HFFc6 (cell line): ENCODE measurements at regions not wholly inside any gene's neighbourhood (a gene's known extent, or its start where the extent isn't known, plus 50 kb on each side); places are given as distances from the start of the nearest gene placed in this dataset.

Experiments
- DNase-seq: peaks from one replicate; pipeline ENCODE4 v3.0.0-alpha.2; 2018
- H3K27ac Mint-ChIP-seq: 2 replicates; pipeline ENCODE4 v1.8.0; 2020; ENCODE audit warnings: mild to moderate bottlenecking, mixed read lengths
- H3K27me3 Mint-ChIP-seq: 2 replicates; pipeline ENCODE4 v1.8.0; 2021; ENCODE audit warnings: mild to moderate bottlenecking, moderate library complexity, mixed read lengths; ENCODE audit not compliant: insufficient read depth
- H3K36me3 Mint-ChIP-seq: 2 replicates; pipeline ENCODE4 v1.8.0; 2021; ENCODE audit warnings: low read depth, mixed read lengths
- H3K4me1 Mint-ChIP-seq: 2 replicates; pipeline ENCODE4 v1.8.0; 2020; ENCODE audit warnings: low read depth, mixed read lengths
- H3K4me3 Mint-ChIP-seq: 2 replicates; pipeline ENCODE4 v1.8.0; 2020; ENCODE audit warnings: mild to moderate bottlenecking, moderate library complexity, mixed read lengths
- H3K9me3 Mint-ChIP-seq: 2 replicates; pipeline ENCODE4 v1.8.0; 2020; ENCODE audit warnings: mild to moderate bottlenecking, mixed read lengths
- CTCF ChIP-seq: fragments of 200-600 bp; sonication (generic); IDR thresholded peaks from 2 replicates; pipeline ENCODE4 v1.5.0; 2021; ENCODE audit warnings: antibody characterized with exemption, mild to moderate bottlenecking

DNA sequence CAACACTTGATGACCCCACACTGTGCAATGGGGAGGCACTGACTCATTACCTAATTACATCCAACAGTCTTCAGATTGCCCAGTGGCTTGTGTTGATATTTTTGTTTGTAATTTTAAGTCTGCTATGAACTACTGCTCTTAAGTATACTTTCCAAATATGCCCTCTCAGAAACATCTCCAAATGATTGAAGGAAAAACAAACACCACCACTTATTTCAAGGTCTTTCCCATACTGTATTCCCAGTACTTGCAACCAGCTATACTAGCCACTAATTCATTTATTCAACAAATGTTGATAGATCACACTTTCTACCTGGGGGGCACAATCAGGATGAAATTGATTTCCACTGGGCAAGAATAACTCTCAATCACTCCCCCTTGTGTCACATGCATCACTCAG is 302.2 kb upstream of the CPEB2 start:
- no peak for DNase-seq
- Mint-ChIP-seq H3K4me1 (no peaks in the 10 kb centered on the region), H3K4me3 (no peak overlapping the region), H3K9me3 (peaks cover 8% of the 10 kb centered on the region; the same call in 1 of the 2 replicates), H3K27me3 (no peaks in the 10 kb centered on the region), H3K36me3 (no peaks in the 10 kb centered on the region), H3K27ac (no peak overlapping the region)
- TF ChIP-seq CTCF = no peak

DNA sequence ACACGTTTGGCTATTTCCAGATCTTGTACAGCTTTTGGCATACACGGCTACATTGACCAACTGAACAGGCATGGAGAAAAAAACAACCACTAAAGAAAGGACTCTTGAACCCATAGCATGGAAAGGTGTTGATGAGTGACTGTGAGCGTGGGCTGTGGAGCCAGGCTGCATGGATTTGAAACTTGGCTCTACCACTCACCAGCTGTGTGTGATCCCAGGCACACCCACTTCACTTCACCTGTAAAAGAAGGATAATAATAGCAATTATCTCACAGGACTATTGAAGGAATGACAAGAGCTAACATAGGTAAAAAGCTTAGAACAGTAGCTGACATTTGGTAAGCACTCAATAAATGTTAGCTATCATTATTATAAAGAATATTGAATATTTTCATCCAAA is 301.7 kb upstream of the CPEB2 start:
- H3K9me3 Mint-ChIP-seq = peaks cover 6% of the 10 kb centered on the region

DNA sequence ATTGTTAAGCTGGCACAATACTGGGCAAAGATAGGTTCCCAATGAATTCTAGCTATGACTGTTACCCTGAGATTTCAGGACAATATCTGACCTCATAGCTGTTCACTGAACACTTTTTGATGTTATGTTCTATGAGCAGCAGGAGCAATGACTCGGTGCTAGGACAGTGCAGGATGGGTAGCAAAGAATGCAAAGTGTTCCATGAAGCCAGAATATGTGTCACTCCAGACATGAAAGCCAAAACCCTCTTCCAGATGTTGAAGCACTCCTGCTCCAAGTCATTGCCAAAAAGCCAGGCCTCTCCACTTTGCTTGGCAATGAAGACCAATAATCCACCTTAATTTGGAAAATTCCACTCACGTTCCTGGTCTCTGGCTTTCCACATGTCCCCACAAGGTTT is 300.9 kb upstream of the CPEB2 start:
- Mint-ChIP-seq H3K27me3 (no peaks in the 10 kb centered on the region), H3K4me3 (no peak overlapping the region), H3K9me3 (peaks cover 9% of the 10 kb centered on the region), H3K4me1 (no peaks in the 10 kb centered on the region), H3K27ac (no peak overlapping the region), H3K36me3 (no peaks in the 10 kb centered on the region)
- no peak for TF ChIP-seq CTCF
- no peak for DNase-seq

More for the DNA sequence above, 301.7 kb upstream of the CPEB2 start:
- no peak for TF ChIP-seq CTCF
- no peak overlapping the region for H3K4me3 Mint-ChIP-seq
- no peaks in the 10 kb centered on the region for H3K4me1 Mint-ChIP-seq
- no peak overlapping the region for H3K27ac Mint-ChIP-seq
- H3K36me3 Mint-ChIP-seq = no peaks in the 10 kb centered on the region
- H3K27me3 Mint-ChIP-seq = no peaks in the 10 kb centered on the region
- DNase-seq = no peak

GRCh38 chr4:14701896-14702295 is 300.4 kb upstream of the CPEB2 start:
- Mint-ChIP-seq H3K9me3 (peaks cover 9% of the 10 kb centered on the region), H3K4me1 (no peaks in the 10 kb centered on the region), H3K36me3 (no peaks in the 10 kb centered on the region), H3K4me3 (no peak overlapping the region), H3K27me3 (no peaks in the 10 kb centered on the region), H3K27ac (no peak overlapping the region)
- no peak for TF ChIP-seq CTCF
- no peak for DNase-seq

GRCh38 chr4:14708574-14708973 is 293.7 kb upstream of the CPEB2 start:
- no peak for TF ChIP-seq CTCF
- no peak for DNase-seq
- Mint-ChIP-seq H3K4me1 (no peaks in the 10 kb centered on the region), H3K27me3 (no peaks in the 10 kb centered on the region), H3K4me3 (no peak overlapping the region), H3K36me3 (no peaks in the 10 kb centered on the region), H3K9me3 (peaks cover 8% of the 10 kb centered on the region), H3K27ac (no peak overlapping the region)

- no peak for DNase-seq
- H3K36me3 Mint-ChIP-seq = no peaks in the 10 kb centered on the region
- H3K27ac Mint-ChIP-seq = no peak overlapping the region
- peaks cover 5% of the 10 kb centered on the region for H3K9me3 Mint-ChIP-seq
- no peak overlapping the region for H3K4me3 Mint-ChIP-seq
- H3K27me3 Mint-ChIP-seq = no peaks in the 10 kb centered on the region
- no peaks in the 10 kb centered on the region for H3K4me1 Mint-ChIP-seq
- no peak for TF ChIP-seq CTCF
These were observed 291.0 kb upstream of the CPEB2 start for GRCh38 chr4:14711259-14711658.
